HG02623 (cell line): ENCODE measurements at regions not wholly inside any gene's neighbourhood (a gene's known extent, or its start where the extent isn't known, plus 50 kb on each side); places are given as distances from the start of the nearest gene placed in this dataset.
"Not testable (repeated sequence)": the region's sequence is repeated elsewhere in the genome, so short reads cannot be mapped to it uniquely, and the experiment has no call there.

ENCODE experiments used
- ATAC-seq: cut with Tn5 transposase; IDR thresholded peaks from one replicate; pipeline ENCODE4 v1.9.1; 2021; ENCODE audit warnings: moderate library complexity; ENCODE audit not compliant: unreplicated experiment

DNA sequence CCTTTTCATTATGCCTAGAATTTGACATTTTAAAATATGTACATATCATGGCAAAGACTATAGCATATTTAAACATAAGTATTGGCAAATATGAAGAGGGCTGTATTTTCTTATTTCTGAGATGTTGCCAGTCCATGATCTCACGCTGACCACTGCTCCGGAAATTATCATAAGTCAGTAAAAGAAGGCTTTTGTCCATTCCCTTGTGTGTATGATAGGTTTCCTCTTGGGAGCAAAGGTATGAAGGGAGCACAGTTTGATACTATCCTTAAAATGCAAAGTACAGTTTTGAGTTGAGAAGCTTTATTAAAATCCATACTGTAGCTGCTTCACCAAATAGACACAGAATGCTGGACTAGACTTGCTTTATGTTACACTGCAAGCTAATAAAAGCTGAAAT is 52.6 kb upstream of the AGA start:
- no peak for ATAC-seq

DNA sequence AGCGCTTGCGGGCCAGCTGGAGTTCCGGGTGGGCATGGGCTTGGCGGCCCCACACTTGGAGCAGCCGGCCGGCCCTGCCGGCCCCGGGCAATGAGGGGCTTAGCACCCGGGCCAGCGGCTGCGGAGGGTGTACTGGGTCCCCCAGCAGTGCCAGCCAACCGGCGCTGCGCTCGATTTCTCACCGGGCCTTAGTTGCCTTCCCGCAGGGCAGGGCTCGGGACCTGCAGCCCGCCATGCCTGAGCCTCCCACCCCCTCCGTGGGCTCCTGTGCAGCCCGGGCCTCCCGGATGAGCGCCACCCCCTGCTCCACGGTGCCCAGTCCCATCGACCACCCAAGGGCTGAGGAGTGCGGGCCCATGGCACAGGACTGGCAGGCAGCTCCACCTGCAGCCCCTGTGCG is 53.4 kb upstream of the AGA start:
- ATAC-seq: not testable (repeated sequence)

DNA sequence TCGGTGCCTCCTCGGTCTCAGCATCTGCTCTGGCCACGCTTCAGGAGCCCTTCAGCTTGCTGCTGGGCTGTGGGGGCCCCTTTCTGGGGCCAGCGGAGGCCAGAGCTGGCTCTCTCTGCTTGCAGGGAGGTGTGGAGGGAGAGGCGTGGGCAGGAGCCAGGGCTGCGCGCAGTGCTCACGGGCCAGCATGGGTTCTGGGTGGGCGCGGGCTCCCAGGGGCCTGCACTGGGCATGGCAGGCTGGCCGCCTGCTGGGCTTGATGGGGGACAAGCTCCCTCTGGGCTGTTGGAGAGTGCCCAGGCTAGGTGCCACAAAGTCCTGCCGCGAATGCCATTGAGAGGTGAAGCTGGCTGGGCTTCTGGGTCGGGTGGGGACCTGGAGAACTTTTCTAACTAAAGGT is 57.3 kb upstream of the AGA start:
- ATAC-seq: no peak

DNA sequence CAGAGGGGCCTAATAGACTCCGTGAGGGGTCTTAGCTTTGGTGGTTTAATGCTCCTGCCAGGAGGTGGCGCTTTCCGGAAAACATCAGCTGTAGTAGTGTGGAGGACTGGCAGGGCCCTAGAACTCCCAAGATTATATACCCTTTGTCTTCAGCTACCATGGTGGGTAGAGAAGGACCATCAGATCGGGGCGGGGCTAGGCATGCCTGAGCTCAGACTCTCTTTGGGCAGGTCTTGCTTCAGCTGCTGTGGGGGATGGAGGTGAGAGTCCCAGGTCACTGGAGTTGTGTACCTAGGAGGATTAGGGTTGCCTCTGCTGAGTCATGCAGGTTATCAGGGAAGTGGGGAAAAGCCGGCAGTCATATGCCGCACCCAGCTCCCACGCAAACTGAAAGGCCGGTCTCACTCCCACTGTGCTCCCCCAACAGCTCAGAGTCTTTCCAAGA is 63.0 kb upstream of the AGA start:
- no peak for ATAC-seq

DNA sequence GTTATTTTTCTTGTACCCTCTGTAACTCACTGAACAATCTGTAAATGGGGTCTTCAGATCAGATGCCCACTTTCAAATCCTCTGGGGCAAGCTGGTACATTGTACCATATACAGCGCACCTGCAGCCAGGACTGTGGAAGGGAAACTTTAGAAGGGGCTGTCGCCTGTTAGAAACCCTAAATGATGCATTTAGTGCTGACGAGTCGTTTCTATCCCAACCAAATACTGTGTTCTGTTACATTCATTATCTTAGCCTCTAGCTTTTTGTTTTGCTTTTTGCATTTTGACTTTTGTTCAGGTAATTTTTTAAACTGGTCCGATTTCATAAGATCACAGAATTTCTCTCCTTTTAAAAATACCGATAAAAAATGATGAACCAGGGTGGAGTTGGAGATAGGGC is 66.4 kb upstream of the AGA start:
- no peak for ATAC-seq

DNA sequence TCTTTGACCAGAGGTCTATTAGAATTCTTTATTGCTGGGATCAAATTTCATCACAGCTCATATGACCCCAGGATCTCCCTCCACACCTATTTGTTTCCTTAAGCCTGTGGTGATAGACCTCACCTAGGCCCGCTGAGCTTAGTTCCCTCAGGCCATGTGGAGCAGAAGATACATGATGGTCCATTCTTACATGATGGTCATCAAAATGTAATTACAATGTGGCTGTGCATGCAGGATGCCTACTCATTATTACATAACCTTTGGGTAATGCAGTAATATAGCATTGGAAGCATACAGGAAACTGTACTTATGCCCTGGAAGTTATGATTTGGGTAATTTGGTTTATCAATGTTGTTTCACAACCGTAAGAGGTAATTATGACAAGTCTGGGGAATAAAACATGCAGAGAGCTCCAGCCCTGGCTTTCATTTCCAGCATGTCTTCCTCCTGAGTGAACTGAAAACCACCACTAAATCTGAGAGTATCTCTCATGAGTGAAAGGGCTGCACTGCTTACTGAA is 67.0 kb upstream of the AGA start:
- no peak for ATAC-seq

DNA sequence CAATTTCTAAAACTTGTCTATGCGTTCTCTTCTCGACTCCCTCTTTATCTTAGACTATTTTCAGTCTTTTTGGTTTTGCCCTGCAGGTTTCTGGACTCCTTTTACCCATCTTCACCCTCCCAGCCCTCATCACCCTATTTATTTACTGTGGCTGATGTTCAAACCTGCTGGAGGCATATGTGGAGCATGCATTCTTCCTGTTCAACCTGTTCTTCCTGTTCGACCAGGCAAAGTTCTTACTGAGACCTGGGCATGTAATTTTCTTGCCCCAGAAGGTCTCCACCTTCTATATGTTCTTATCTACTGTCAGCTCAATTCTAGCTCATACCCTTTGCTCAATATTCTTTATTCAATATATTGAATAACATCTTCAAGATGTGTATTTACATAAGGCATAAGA is 69.4 kb upstream of the AGA start:
- no peak for ATAC-seq

DNA sequence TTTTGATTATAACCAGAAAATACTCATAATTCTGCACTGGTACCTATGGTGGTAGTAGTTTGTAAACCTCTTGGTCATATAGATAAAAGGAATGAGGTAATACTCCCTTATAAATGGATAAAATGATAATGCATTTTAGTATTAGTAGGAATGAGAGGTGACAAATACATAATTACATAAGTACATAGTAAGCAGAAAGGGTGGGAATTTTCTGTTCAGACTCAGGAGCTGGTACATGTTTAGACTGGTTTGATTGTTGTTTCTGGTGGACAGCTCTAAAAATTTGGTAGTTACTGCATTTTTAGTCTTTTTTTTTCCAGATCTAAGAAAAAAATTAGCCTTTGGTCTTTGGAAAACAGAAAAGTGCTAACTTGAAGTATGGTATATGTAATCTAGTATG is 70.4 kb upstream of the AGA start:
- ATAC-seq: no peak

DNA sequence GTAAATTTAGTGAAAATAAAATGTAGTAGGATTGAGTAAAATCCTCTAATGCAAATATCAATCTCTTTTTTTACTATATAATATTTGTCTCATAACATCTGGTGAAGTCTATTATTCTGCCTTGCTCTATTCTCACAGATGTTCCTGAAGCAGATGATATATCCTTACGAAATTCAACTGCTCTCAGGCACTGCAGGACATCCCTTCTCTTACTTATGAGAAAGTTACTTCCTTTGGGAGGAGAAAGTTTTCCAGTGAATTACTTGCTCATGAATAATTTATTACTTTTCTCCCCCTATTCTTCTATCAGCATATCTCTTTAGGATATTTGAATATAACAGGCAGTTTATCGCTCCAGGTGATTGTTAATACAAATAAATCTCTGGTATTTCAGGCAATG is 75.6 kb upstream of the AGA start:
- no peak for ATAC-seq

DNA sequence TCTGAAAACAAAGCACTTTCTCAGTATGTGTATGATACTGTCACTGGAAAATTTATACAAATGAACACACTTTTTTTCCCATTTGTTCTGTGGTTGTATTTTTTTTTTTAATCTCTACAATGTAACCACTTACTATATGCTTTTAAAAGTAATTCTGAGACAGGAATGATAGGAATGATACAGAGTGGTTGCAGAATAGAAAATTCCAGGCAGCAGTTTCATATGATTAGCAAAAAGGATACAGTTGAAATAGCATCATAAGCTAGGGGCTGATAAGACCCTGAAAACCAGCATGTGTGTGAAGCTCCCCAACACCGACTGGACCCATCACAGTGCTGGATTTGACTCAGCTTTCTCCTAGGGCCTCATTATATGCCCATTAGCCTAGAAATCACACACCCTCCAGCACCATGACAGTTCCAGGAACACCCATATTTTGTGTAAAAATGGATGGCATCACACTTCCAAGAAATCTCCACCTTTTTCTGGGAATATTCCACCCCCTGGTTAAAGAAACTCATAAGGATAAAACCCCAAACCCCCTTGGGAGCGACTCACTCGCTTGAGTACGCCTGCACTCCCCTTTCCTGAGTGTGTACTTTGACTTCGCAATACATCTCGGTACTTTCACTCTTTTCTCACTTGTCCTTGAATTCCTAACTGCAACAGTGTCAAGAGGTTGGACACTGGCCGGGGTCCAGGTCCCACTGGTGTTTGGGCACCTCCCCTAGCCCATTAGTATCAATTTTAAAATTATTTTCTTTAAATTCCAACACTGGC is 77.4 kb upstream of the AGA start:
- ATAC-seq: no peak

DNA sequence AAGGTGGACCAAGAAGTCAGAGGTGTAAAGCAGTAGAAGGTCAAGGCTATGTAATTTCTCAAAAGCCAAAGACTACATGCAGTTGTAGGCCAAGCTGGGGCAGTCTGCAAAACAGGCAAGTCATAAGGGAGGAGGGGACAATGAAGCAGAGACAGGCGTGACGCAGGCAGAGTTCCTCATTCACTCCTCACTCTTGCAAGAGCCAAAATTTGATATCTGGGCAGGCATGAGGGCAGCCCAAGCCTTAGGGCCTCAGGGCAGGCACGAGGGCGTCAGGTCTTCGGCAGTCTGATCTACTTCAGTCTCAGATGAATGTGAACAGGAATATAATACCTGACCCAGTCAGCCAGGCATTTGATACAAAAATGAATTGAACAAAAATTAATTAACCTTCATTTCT is 86.4 kb upstream of the AGA start:
- ATAC-seq: no peak

DNA sequence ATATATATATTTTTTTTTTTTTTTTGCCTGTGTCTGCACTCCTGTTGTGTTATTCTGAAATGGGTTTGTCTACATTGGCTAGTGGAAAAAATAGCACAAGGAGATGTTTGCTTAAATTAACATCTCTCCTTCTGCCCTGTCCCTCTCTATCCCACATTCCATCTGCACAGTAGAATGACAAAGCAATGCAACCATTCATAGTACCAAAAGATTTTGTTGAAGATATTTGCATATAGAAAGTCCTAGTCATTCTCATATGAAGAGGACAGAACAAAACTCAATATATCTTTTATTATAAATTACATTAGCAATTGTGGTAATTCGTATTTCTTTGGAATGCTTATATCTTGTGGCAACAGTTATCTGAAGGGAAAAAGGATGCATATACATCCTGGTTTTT is 88.3 kb upstream of the AGA start:
- ATAC-seq: no peak

DNA sequence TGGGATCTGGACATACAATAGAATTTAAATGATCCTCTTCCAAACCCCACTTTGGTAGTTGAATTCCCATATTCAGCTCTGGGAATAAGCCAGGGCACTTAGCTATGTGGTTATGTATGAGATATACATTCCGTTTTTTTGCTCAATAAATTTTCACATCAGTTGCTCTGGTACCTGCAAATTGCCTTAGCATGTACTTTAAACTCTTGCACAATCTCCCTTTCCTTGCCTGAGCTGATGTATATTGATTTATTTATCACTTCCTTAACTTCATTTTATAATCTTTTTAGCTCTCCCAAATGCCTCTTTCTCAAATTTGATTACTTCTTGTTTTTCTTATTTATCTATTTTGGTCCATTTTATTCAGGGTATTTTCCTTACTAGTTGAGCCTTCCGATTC is 90.1 kb upstream of the AGA start:
- ATAC-seq: no peak

DNA sequence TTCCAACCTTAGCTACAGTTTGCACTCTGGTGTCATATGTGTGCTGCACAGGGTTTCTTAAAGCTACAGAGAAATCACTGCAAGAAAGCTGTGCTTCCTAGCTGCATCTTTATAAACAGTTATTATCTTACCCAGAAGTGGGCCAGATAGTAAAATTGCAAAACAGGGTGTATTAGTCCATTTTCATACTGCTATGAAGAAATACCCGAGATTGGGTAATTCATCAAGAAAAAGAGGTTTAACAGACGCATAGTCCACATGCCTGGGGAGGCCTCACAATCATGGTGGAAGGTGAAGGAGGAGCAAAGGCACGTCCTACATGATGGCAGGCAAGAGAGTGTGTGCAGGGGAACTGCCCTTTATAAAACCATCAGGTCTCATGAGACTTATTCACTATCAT is 92.6 kb upstream of the AGA start:
- ATAC-seq: not testable (repeated sequence)

DNA sequence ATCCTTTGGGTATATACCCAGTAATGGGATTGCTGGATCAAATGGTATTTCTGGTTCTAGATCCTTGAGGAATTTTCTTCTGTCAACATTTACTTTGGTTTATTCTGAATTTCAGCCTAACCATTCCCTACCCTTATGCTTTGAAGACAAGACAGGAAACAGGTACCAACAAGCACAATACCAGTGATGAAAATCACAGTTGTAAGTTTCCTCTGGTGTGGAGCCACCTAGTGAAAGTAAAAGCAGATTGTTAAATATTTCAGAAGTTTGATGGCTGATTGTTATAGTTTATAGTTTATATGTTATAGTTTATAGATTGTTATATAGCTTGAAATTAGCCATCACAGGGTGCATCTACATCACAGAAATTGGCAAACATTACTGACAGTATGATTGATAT is 104.5 kb upstream of the AGA start:
- ATAC-seq: no peak

DNA sequence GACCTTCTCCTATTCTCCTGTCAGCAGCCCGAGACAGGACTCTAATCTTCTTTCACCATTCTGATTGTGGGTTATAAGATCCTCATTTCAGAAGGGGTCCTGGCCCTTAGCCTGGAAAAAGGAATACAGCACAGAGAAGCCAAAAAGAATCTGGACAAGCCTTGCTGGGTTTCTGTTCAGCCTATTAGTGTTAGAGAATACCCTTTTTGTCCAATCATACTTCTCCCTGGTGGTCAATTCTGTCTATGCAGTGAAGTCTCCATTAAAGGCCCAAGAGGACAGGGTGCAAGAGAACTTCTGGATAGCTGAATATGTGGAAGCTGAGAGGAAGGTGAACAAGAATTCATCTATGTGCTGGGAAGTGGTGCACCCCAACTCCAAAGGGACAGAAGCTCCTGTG is 105.7 kb upstream of the AGA start:
- ATAC-seq: no peak

DNA sequence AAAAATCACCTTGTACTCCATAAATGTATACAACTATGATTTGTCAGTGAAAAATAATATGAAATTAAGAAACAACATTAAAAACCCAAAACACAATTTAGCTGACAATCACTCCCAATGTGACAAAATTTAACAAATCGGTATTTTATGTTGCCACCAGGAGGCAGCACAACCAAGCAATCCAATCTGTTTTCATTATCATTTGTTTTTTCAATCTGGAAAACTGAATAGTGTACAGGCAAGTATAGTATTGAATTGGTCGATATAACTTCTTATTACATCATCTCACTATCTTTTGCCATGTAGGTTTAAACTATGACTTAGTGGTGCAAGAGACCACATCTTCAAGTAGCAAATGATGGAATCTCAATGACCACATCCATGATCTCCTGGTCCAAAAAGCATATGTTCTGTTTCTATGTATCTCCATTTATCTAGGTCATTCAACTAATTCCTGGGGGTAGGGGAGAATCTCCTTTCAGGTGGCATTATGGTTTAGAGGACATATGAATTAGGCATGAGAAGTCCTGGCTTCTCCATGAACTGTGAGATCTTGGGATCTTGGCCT is 112.9 kb upstream of the AGA start:
- no peak for ATAC-seq

DNA sequence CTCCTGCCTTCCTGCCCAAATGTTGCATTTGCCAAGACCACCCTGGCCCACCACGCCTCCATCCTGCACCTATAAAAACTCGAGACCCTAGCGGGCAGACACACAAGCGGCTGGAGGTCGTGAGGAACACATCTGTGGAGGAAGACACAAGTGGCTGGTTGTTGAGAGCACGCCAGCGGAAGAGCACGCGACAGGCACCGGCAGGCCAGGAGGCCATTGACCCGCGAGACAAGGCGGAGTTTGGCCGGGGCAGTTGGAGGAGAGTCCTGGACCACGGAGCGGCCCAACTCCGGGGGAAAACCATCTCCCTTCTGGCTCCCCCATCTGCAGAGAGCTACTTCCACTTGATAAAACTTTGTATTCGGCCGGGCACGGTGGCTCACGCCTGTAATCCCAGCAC is 115.2 kb upstream of the AGA start:
- no peak for ATAC-seq

DNA sequence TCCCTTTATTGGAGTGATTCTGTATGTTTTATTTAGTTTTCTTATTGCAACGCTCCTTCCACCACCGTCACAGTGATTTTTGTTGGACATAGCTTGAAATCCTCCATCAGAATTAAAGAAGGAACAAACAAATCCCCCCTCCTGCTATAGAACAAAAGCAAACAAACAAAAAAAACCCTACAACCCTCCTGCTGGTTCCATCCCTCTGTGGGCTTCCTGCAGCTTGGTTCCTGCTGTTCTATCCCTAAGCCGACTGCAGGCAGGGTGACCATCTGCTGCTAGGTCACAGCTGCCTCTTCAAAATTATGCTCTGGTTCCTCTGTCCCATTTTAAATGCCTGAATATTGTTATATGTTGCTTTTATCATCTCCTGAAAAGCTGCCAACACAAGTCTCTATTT is 116.8 kb upstream of the AGA start:
- no peak for ATAC-seq

DNA sequence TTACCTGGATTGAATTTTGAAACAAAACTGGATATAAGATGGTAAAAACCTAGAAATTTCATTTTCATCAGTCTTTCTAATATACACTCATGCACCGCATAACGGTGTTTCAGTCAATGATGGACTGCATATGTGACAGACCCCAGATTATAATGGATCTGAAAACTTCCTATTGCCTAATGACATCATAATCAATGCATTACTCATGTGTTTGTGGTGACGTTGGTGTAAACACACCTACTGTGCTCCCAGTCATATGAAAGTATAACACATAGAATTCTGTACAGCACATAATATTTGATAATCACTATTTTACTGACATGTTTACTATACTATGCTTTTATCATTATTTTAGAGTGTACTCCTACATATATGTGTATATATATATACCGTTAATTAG is 119.9 kb upstream of the AGA start:
- ATAC-seq: no peak

DNA sequence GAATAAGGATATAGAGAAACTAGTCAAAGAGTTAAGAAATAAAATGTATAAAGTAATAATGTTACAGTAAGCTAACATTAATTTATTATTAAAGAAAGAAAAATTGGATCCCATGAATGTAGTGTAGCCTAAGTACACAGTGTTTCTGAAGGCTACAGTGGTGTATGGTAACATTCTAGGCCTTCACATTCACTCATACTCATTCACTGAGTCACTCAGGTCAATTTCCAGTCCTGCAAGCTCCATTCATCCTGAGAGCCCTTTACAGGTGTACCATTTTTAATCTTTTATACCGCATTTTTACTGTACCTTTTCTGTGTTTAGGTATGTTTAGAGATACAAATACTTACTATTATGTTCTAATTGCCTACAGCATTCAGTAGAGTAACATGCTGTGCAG is 120.6 kb upstream of the AGA start:
- no peak for ATAC-seq

DNA sequence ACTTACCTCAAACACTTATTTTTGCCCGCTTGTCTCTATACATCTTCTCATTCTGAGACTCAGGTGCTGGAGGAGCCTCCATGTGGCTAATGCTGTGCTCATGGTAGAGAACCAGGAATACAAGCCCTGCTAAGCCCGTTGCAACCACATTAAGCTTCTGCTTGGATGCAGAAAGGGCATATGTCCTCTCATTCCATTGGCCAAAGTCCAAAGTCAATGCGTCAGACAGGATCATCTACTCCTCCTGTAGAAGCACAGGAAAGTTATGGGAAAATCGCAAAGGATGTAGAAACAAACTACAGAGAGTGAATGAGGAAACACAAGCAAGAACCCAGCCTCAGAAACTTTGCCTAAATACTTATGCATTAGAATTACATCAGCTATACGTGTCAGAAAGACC is 124.5 kb upstream of the AGA start:
- no peak for ATAC-seq

DNA sequence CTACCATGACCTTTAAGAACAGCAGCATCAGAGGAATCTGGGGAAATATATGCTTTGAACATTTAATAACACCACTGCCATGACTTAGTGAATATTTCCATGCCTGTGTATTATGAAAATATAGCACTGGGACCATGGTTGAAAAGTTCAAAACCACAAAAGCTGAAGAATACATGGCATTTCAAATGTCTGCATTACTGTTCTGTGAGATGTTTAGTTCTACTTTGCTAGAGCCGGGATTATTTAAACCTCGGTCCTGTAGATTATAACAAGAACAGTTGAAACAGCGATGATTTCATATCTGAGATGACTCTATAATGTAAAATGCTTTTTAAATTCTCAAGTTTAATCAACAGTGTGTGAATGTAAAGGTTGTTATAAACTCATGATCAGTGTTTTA is 126.7 kb upstream of the AGA start:
- ATAC-seq: no peak
